ENCODE measurements at regions not wholly inside any gene's neighbourhood (a gene's known extent, or its start where the extent isn't known, plus 50 kb on each side); places are given as distances from the start of the nearest gene placed in this dataset.

- DNase-seq (ENCODE audit: low read depth): no peak
These were observed 131.0 kb upstream of the SRRM4 start for GRCh38 chr12:118850244-118850825.

GRCh38 chr12:118851891-118852290 lies 129.4 kb upstream of the SRRM4 start:
- no peak for DNase-seq (ENCODE audit: low read depth)

GRCh38 chr12:118853634-118854033 lies 127.7 kb upstream of the SRRM4 start:
- DNase-seq (ENCODE audit: low read depth): no peak

DNA sequence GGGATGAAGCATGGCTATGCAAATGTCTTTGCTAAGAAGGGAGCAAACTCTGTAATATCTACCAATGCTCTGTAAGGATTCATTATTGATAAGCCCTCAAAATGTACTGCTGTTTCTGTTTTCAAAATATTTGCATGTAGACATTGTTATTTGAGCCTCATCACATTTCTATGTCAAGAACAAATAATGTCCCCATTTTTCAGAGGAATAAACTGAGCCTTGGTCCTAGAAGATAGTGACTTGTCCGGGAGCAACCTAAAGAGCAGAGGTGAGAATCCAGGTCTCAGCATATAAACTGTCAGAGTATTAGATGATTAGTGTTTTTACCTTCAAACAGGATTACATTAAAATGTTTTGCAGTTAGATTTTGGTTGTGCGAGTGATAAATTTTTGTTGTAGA lies 125.5 kb upstream of the SRRM4 start:
- no peak for DNase-seq (ENCODE audit: low read depth)

DNA sequence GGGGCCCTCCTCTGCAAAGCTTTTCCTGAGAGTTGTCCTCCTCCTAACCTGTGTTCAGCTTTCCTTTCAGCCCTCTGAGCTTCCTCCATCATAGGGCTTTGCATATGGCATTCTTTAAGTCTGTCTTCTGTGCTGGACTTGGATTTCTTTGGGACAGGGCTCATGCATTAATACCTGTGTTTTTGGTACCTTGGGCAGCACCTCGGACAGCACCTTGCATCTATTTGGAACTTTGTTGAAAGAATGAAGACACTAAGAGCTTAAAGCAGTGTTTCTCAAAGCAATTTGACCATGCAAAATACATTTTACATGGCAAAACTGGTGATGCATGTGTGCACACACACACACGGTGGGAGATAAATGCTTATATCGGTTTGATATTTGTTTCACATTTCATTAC lies 115.0 kb upstream of the SRRM4 start:
- no peak for DNase-seq (ENCODE audit: low read depth)

- no peak for DNase-seq (ENCODE audit: low read depth)
These were observed 110.8 kb upstream of the SRRM4 start for GRCh38 chr12:118870551-118870950.

GRCh38 chr12:118874698-118875548 lies 106.4 kb upstream of the SRRM4 start:
- DNase-seq (ENCODE audit: low read depth): no peak

- DNase-seq (ENCODE audit: low read depth): no peak
These were observed 100.4 kb upstream of the SRRM4 start for GRCh38 chr12:118880720-118881493.

DNA sequence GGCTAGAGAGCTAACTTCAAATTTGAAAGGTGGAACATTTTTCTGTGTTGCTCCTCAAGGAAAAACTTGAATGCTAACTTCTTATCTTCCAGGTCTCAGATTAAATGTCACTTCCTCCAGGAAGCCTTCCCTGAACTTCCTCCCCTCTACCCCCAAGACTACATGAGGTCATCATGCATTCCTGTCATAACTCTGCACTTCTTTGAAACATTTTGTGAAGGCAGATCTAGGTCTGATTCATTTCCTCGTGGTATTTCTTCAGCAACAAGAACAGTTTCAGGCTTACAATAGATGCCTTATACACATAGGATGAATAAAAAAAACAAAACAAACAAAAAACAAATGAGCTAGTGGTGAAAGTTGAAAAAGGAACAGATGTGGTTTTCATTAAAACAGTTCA lies 97.1 kb upstream of the SRRM4 start:
- DNase-seq (ENCODE audit: low read depth): no peak

GRCh38 chr12:118900993-118901392 lies 80.3 kb upstream of the SRRM4 start:
- DNase-seq (ENCODE audit: low read depth): no peak

- no peak for DNase-seq (ENCODE audit: low read depth)
These were observed 72.5 kb upstream of the SRRM4 start for GRCh38 chr12:118908811-118909210.

DNA sequence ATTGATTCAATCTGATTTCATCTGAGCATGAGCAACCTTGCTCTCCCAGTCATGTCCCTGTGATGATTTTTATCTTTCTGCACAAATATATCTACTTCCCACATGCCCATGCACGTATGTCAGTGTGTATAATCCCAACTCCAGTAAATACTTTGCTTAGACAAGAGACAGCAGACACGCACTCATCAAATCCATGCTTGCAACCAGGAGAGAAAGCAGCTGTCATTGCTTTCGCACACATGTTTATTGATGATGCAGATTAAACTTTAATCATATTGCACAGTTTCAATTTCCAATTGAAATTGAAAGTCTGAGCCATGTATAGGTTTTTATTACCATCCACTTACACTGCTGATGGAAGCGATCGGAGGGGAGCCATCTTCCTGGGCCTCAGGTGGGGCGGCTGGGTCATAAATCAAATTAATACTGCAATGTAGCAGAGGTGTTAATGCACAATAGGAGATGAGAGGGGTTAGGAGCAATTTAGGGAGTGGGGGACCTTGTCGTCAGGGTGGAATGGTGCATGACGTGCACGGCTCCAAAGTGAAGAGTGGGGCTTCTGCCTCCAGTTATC lies 68.6 kb upstream of the SRRM4 start:
- DNase-seq (ENCODE audit: low read depth): no peak

DNA sequence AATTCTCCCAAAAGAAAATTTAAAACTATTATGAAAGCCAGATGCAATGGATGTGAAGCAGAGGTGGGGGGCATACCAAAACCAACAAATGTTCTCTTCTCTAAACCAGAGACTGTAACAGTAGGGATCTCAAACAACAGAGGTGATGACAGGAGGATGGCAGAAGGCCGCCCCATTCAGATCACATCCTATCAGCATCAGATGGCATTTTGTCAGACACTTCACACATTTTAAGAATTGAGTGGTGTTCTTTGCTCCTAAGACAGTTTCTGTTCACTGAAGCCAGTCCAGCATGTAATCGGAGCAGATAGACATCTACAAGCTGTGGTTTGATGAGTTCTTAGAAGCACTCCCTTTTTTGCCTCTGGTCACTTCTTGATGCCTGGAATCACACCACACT lies 59.6 kb upstream of the SRRM4 start:
- DNase-seq (ENCODE audit: low read depth): no peak

DNA sequence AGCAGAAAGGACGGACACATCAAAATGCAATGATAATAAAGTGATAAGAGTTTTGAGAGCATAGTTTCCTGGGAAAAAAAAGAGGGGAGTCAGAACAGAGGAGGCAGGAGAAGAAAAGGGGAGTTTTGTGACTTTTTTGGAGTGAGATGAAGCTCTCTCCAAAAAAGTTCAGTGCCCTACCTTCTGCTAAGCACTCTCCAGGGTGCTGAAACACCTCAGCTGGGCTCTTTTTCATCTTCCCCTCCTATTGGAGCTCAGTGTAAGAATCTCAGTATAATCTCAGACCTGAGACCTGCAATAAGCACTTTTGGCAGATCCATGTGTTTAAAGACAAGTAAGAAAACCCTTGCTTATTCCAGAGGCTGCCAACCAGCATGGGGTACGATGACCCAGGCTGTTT lies 58.9 kb upstream of the SRRM4 start:
- DNase-seq (ENCODE audit: low read depth): no peak

DNA sequence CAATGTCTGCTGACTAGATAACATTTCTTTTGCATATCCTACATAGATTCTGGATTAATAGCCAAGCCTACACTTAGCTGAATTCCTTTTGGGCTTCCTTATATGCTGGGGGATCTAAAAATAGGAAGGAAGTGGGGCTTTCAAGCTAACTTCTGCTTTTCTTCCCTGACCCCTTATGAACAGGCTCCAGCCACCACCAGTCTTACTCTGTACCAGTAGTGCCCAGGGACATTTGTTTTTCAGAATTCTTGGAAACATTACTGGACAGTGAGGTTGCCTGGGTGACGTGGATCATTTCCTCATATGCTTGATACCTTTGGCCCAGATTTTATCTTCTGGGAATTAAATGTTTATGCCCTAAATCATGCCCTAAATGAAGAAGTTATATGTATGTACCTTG lies 55.9 kb upstream of the SRRM4 start:
- no peak for DNase-seq (ENCODE audit: low read depth)

DNA sequence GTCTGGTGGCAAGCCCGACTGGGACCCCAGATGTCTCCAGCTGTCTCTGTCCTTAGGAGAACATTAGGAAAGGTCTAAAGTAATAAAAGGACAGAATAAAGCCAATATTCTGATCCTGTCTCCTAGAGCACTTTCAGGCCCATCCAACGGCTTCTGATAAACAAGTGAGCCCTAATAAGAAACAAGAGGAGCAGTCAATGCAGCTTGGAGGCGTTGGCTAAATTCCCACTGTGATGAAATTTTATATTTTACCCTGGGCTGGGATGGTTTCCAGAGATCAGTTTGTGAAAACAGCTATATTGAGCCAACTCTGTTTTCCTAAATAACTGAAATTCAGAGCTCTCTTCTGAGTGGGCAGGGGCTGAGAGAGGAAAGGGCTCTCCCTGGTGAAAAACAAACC lies 55.5 kb upstream of the SRRM4 start:
- DNase-seq (ENCODE audit: low read depth): no peak
